GM06990 (cell line): ENCODE measurements at regions not wholly inside any gene's neighbourhood (a gene's known extent, or its start where the extent isn't known, plus 50 kb on each side); places are given as distances from the start of the nearest gene placed in this dataset.
A peak's percentile ranks its signal among the peaks of the same experiment; 100 is the strongest.

Experiments used
- DNase-seq: peaks from one replicate; pipeline ENCODE4 v3.0.0-alpha.2; 2011; ENCODE audit not compliant: insufficient read length; ENCODE audit errors: extremely low read depth
- H3K27me3 ChIP-seq: replicated peaks from 2 replicates; pipeline ENCODE4 v1.6.0; 2011; ENCODE audit warnings: low read length; ENCODE audit not compliant: control insufficient read depth, insufficient read depth
- H3K36me3 ChIP-seq: 2 replicates; pipeline ENCODE4 v1.5.1; 2011; ENCODE audit warnings: low read length; ENCODE audit not compliant: control insufficient read depth, insufficient read depth
- H3K4me3 ChIP-seq: replicated peaks from 2 replicates; pipeline ENCODE4 v1.5.1; 2011; ENCODE audit warnings: low read depth, mild to moderate bottlenecking, control low read depth, low read length
- TF ChIP-seq, protein P1 (sequence below): IDR thresholded peaks from 2 replicates; pipeline ENCODE4 v1.5.1; 2011; ENCODE audit warnings: low read length, control low read depth, mild to moderate bottlenecking, inconsistent platforms; ENCODE audit not compliant: insufficient read depth, poor library complexity, severe bottlenecking

DNA sequence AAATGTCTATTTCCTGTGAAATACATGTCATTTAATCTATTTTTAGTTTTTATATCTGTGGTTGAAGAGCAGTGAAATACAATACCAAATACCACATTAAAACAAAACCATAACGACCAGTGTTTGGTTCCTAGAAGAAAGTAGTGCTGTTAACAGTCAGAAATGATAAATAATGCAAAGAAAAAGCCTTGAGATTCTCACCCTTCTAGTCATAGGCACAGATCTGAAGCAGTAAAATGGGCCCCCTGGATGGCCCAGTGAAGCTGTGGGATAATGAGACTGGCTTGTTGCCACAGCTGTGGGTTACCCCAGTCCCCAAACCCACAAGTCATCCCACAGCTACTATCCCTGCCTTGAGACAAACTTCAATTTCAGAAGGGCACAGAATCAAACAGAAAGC is 137.3 kb upstream of the RPL34 start:
- Histone ChIP-seq H3K36me3 (no peaks in the 10 kb centered on the region), H3K27me3 (no peaks in the 10 kb centered on the region), H3K4me3 (no peak overlapping the region)
- TF ChIP-seq, protein P1, sequence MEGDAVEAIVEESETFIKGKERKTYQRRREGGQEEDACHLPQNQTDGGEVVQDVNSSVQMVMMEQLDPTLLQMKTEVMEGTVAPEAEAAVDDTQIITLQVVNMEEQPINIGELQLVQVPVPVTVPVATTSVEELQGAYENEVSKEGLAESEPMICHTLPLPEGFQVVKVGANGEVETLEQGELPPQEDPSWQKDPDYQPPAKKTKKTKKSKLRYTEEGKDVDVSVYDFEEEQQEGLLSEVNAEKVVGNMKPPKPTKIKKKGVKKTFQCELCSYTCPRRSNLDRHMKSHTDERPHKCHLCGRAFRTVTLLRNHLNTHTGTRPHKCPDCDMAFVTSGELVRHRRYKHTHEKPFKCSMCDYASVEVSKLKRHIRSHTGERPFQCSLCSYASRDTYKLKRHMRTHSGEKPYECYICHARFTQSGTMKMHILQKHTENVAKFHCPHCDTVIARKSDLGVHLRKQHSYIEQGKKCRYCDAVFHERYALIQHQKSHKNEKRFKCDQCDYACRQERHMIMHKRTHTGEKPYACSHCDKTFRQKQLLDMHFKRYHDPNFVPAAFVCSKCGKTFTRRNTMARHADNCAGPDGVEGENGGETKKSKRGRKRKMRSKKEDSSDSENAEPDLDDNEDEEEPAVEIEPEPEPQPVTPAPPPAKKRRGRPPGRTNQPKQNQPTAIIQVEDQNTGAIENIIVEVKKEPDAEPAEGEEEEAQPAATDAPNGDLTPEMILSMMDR = no peak
- no peak for DNase-seq

DNA sequence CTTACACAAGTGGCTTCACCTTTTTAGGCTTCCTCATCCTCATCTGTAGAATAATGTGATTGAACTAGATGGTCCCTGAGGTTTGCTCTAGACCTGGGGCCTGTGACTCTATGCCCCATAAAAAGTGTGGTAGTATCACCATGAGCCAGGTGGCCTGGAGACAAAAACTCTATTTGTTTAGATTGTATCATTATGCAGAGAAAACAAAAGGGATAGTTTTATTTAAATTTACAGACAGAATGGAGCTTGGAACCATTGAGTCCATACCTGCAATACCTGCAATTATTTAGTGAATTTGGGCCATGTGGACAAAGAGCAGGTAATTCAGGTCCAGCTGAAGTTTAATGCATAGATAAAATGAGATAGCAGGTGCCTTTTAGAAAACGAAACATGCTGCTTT is 139.5 kb upstream of the RPL34 start:
- DNase-seq = no peak
- Histone ChIP-seq H3K36me3 (no peaks in the 10 kb centered on the region), H3K27me3 (no peaks in the 10 kb centered on the region), H3K4me3 (no peak overlapping the region)
- TF ChIP-seq, protein P1 = no peak

DNA sequence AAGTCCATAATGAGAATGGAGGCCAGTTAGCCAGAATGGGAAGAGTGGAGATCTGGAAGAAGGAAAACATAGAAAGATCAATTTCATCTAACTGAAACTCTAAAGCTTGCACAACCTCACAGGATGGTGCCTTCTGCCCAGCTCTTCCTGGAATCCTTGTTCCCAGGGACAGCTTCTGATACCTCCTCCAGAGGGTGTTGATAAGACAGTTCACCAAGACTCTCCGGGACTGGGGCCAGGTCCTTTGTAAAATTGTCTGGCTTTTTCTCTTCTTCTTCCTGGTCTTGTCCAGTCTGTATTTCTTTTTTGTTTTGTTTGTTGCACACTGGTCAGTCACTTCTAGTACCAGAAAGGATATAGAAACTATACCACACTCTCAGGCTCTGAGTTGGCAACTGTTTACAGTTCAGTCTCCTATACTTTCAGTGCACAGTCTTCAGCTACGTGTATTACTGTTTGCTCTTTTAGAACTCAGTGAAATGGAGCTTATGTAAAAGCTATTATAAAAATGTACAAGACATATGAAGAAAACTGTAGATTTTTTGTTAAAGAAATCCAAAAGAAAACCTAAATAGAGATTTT is 142.8 kb upstream of the RPL34 start:
- no peaks in the 10 kb centered on the region for H3K36me3 ChIP-seq
- no peak for DNase-seq
- no peak overlapping the region for H3K4me3 ChIP-seq
- TF ChIP-seq, protein P1 = no peak
- H3K27me3 ChIP-seq = no peaks in the 10 kb centered on the region

GRCh38 chr4:108473163-108473720 is 147.1 kb upstream of the RPL34 start:
- H3K36me3 ChIP-seq = no peaks in the 10 kb centered on the region
- no peak overlapping the region for H3K4me3 ChIP-seq
- no peaks in the 10 kb centered on the region for H3K27me3 ChIP-seq
- TF ChIP-seq, protein P1 = no peak
- no peak for DNase-seq

GRCh38 chr4:108466936-108467902 is 153.2 kb upstream of the RPL34 start:
- TF ChIP-seq, protein P1 = no peak
- H3K27me3 ChIP-seq = no peaks in the 10 kb centered on the region
- peak overlapping the region; percentile 6 for H3K4me3 ChIP-seq
- DNase-seq = peak; percentile 22
- no peaks in the 10 kb centered on the region for H3K36me3 ChIP-seq
